ENCODE measurements at regions not wholly inside any gene's neighbourhood (a gene's known extent, or its start where the extent isn't known, plus 50 kb on each side); places are given as distances from the start of the nearest gene placed in this dataset.

GRCh38 chr12:93235881-93236280, 141.8 kb upstream of the NUDT4 start:
- no peak for TF ChIP-seq GTF2F1 (IDR thresholded peaks at IDR 0.05; ENCODE audit: borderline replicate concordance, low read depth, low read length)
- no peak for TF ChIP-seq EZH2 (IDR thresholded peaks at IDR 0.05; ENCODE audit: low read depth, low read length, severe bottlenecking)
- no peak for TF ChIP-seq BRCA1 (IDR thresholded peaks at IDR 0.05; ENCODE audit: low read depth, low read length)
- TF ChIP-seq CTCF (IDR thresholded peaks at IDR 0.05; ENCODE audit: control extremely low read depth in 1 of 3, insufficient read depth in 1 of 3, low read depth in 1 of 3, low read length in 3 of 3): no peak
- no peak for TF ChIP-seq ATF2 (IDR thresholded peaks at IDR 0.05; ENCODE audit: low read length)
- TF ChIP-seq TAF7 (optimal IDR thresholded peaks at IDR 0.05; ENCODE audit: borderline replicate concordance, low read depth, low read length): no peak
- TF ChIP-seq MAX (IDR thresholded peaks at IDR 0.05): no peak
- no peak for TF ChIP-seq NANOG (IDR thresholded peaks at IDR 0.05; ENCODE audit: insufficient read depth, low read depth, low read length, poor library complexity, severe bottlenecking)
- TF ChIP-seq, protein P1, sequence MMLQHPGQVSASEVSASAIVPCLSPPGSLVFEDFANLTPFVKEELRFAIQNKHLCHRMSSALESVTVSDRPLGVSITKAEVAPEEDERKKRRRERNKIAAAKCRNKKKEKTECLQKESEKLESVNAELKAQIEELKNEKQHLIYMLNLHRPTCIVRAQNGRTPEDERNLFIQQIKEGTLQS (IDR thresholded peaks at IDR 0.05; ENCODE audit: insufficient read depth, low read depth, low read length): no peak
- no peak for TF ChIP-seq SIN3A (conservative IDR thresholded peaks at IDR 0.05 in 1 of 2, IDR thresholded peaks at IDR 0.05 in 1 of 2; ENCODE audit: low read depth in 1 of 2, low read length in 2 of 2)
- TF ChIP-seq CREB1 (IDR thresholded peaks at IDR 0.05): no peak

All from H1 (cell line).